ENCODE measurements at regions not wholly inside any gene's neighbourhood (a gene's known extent, or its start where the extent isn't known, plus 50 kb on each side); places are given as distances from the start of the nearest gene placed in this dataset.
"Not testable (repeated sequence)": the region's sequence is repeated elsewhere in the genome, so short reads cannot be mapped to it uniquely, and the experiment has no call there.

GRCh38 chr6:168189200-168190013, 110.4 kb upstream of the FRMD1 start:
- no peaks in the 10 kb centered on the region for H3K36me3 ChIP-seq (replicated peaks; ENCODE audit: insufficient read depth, low read depth)
- H3K4me1 ChIP-seq (ENCODE audit: insufficient read depth) = no peaks in the 10 kb centered on the region
- H3K4me2 ChIP-seq = no peak overlapping the region
- H4K20me1 ChIP-seq (ENCODE audit: insufficient read depth, poor library complexity, severe bottlenecking) = no peaks in the 10 kb centered on the region
- DNase-seq (ENCODE audit: low spot score) = no peak
- no peaks in the 10 kb centered on the region for H3K79me2 ChIP-seq
- TF ChIP-seq EZH2 (IDR thresholded peaks at IDR 0.05; ENCODE audit: borderline replicate concordance) (no peak), CTCF (IDR thresholded peaks at IDR 0.05; ENCODE audit: poor library complexity) (no peak), EZH2phosphoT487 (IDR thresholded peaks at IDR 0.05; ENCODE audit: low read depth, severe bottlenecking, unreplicated experiment) (no peak)
- no peak overlapping the region for H2AFZ ChIP-seq
- no peaks in the 10 kb centered on the region for H3K9me2 ChIP-seq (replicated peaks; ENCODE audit: insufficient read depth)
- H3K9me3 ChIP-seq (ENCODE audit: low read depth) = no peaks in the 10 kb centered on the region
- H3K4me3 ChIP-seq = no peak overlapping the region
- 90% methylated on average over 10 of the region's 10 CpGs for WGBS (ENCODE audit: low lambda C conversion rate, missing lambda C conversion rate)
- H3K27me3 ChIP-seq = no peaks in the 10 kb centered on the region
- H3K27ac ChIP-seq = no peak overlapping the region

- H3K79me2 ChIP-seq = no peaks in the 10 kb centered on the region
- no peaks in the 10 kb centered on the region for H3K36me3 ChIP-seq (replicated peaks; ENCODE audit: insufficient read depth, low read depth)
- no peaks in the 10 kb centered on the region for H3K27me3 ChIP-seq
- no peaks in the 10 kb centered on the region for H3K9me3 ChIP-seq (ENCODE audit: low read depth)
- H3K9me2 ChIP-seq (replicated peaks; ENCODE audit: insufficient read depth) = no peaks in the 10 kb centered on the region
- no peak overlapping the region for H3K4me3 ChIP-seq
- H4K20me1 ChIP-seq (ENCODE audit: insufficient read depth, poor library complexity, severe bottlenecking) = no peaks in the 10 kb centered on the region
- no peak for DNase-seq (ENCODE audit: low spot score)
- WGBS (ENCODE audit: low lambda C conversion rate, missing lambda C conversion rate) = 87% methylated on average over 15 of the region's 17 CpGs
- H3K4me2 ChIP-seq = no peak overlapping the region
- TF ChIP-seq EZH2 (IDR thresholded peaks at IDR 0.05; ENCODE audit: borderline replicate concordance) = no peak
- no peak for TF ChIP-seq EZH2phosphoT487 (IDR thresholded peaks at IDR 0.05; ENCODE audit: low read depth, severe bottlenecking, unreplicated experiment)
- TF ChIP-seq CTCF (IDR thresholded peaks at IDR 0.05; ENCODE audit: poor library complexity) = no peak
- no peak overlapping the region for H3K27ac ChIP-seq
- no peaks in the 10 kb centered on the region for H3K4me1 ChIP-seq (ENCODE audit: insufficient read depth)
- no peak overlapping the region for H2AFZ ChIP-seq
Observed at GRCh38 chr6:168188369-168189199, 109.6 kb upstream of the FRMD1 start.

GRCh38 chr6:168186438-168186837, 107.4 kb upstream of the FRMD1 start:
- no peaks in the 10 kb centered on the region for H3K79me2 ChIP-seq
- no peak overlapping the region for H3K4me2 ChIP-seq
- H4K20me1 ChIP-seq (ENCODE audit: insufficient read depth, poor library complexity, severe bottlenecking) = no peaks in the 10 kb centered on the region
- 86% methylated on average over 5 of the region's 5 CpGs for WGBS (ENCODE audit: low lambda C conversion rate, missing lambda C conversion rate)
- H3K27ac ChIP-seq = no peak overlapping the region
- DNase-seq (ENCODE audit: low spot score) = no peak
- no peaks in the 10 kb centered on the region for H3K27me3 ChIP-seq
- no peak overlapping the region for H3K4me3 ChIP-seq
- H3K9me3 ChIP-seq (ENCODE audit: low read depth) = no peaks in the 10 kb centered on the region
- H3K4me1 ChIP-seq (ENCODE audit: insufficient read depth) = no peaks in the 10 kb centered on the region
- H3K36me3 ChIP-seq (replicated peaks; ENCODE audit: insufficient read depth, low read depth) = no peaks in the 10 kb centered on the region
- TF ChIP-seq EZH2 (IDR thresholded peaks at IDR 0.05; ENCODE audit: borderline replicate concordance) (no peak), CTCF (IDR thresholded peaks at IDR 0.05; ENCODE audit: poor library complexity) (no peak), EZH2phosphoT487 (IDR thresholded peaks at IDR 0.05; ENCODE audit: low read depth, severe bottlenecking, unreplicated experiment) (no peak)
- H2AFZ ChIP-seq = no peak overlapping the region
- H3K9me2 ChIP-seq (replicated peaks; ENCODE audit: insufficient read depth) = no peaks in the 10 kb centered on the region

- H2AFZ ChIP-seq; H3K4me3 ChIP-seq; H3K4me1 ChIP-seq (ENCODE audit: insufficient read depth); H3K27ac ChIP-seq; H3K9me3 ChIP-seq (ENCODE audit: low read depth); H3K4me2 ChIP-seq; H4K20me1 ChIP-seq (ENCODE audit: insufficient read depth, poor library complexity, severe bottlenecking); H3K9me2 ChIP-seq (replicated peaks; ENCODE audit: insufficient read depth); H3K79me2 ChIP-seq; H3K36me3 ChIP-seq (replicated peaks; ENCODE audit: insufficient read depth, low read depth); H3K27me3 ChIP-seq; DNase-seq (ENCODE audit: low spot score): not testable (repeated sequence)
- 81% methylated on average over 1 of the region's 1 CpG for WGBS (ENCODE audit: low lambda C conversion rate, missing lambda C conversion rate)
Observed at GRCh38 chr6:168186018-168186417, 107.0 kb upstream of the FRMD1 start.

Data from hepatocyte (in vitro differentiated cells).